OCI-LY7 (cell line): ENCODE measurements at regions not wholly inside any gene's neighbourhood (a gene's known extent, or its start where the extent isn't known, plus 50 kb on each side); places are given as distances from the start of the nearest gene placed in this dataset.

ENCODE experiments used
- CTCF ChIP-seq: fragments of 200-600 bp; sonication (generic); conservative IDR thresholded peaks from 2 replicates; pipeline ENCODE4 v1.5.1; 2014; ENCODE audit warnings: mild to moderate bottlenecking, antibody characterized with exemption, low read length, moderate library complexity, mixed read lengths
- EZH2phosphoT487 ChIP-seq: fragments of 200-600 bp; sonication (generic); IDR thresholded peaks from 2 replicates; pipeline ENCODE4 v1.6.1; 2018; ENCODE audit warnings: low read depth, borderline replicate concordance, mild to moderate bottlenecking, mixed run types, antibody characterized with exemption, low read length, moderate library complexity, mixed read lengths

GRCh38 chr1:4017636-4018365, 117.7 kb upstream of the C1orf174 start:
- TF ChIP-seq CTCF, result no peak
- TF ChIP-seq EZH2phosphoT487, result no peak
